RWPE1 (cell line): ENCODE measurements at regions not wholly inside any gene's neighbourhood (a gene's known extent, or its start where the extent isn't known, plus 50 kb on each side); places are given as distances from the start of the nearest gene placed in this dataset.

ENCODE experiments used
- CTCF ChIA-PET: fragments of 350-600 bp; sonication (Branson Sonifier 250); formaldehyde crosslinking; extraction: SDS; loops from one replicate; lab custom pipeline; 2021; lab: Yijun Ruan, JAX
- POLR2A ChIA-PET: fragments of 400-600 bp; formaldehyde crosslinking; extraction: SDS; loops from one replicate; lab custom pipeline; 2020; ENCODE audit warnings: antibody characterized with exemption; ENCODE audit not compliant: low non-redundant PET; lab: Yijun Ruan, JAX
- DNase-seq: peaks from one replicate; pipeline ENCODE4 v3.0.0; 2012; ENCODE audit warnings: low spot score
- H3K27ac ChIP-seq: fragments of 450-650 bp; 2 replicates; pipeline ENCODE4 v1.5.1; 2017
- TF ChIP-seq, protein P1 (sequence below): fragments of 450-650 bp; conservative IDR thresholded peaks from 2 replicates; pipeline ENCODE4 v1.5.1; 2017; ENCODE audit warnings: low read depth, mild to moderate bottlenecking

GRCh38 chrX:39238006-39238405, 436.7 kb downstream of the MID1IP1 start:
- no peak for DNase-seq
- ChIA-PET CTCF (no interaction called here), POLR2A (no interaction called here)
- TF ChIP-seq, protein P1, sequence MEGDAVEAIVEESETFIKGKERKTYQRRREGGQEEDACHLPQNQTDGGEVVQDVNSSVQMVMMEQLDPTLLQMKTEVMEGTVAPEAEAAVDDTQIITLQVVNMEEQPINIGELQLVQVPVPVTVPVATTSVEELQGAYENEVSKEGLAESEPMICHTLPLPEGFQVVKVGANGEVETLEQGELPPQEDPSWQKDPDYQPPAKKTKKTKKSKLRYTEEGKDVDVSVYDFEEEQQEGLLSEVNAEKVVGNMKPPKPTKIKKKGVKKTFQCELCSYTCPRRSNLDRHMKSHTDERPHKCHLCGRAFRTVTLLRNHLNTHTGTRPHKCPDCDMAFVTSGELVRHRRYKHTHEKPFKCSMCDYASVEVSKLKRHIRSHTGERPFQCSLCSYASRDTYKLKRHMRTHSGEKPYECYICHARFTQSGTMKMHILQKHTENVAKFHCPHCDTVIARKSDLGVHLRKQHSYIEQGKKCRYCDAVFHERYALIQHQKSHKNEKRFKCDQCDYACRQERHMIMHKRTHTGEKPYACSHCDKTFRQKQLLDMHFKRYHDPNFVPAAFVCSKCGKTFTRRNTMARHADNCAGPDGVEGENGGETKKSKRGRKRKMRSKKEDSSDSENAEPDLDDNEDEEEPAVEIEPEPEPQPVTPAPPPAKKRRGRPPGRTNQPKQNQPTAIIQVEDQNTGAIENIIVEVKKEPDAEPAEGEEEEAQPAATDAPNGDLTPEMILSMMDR: no peak
- H3K27ac ChIP-seq: no peak overlapping the region

DNA sequence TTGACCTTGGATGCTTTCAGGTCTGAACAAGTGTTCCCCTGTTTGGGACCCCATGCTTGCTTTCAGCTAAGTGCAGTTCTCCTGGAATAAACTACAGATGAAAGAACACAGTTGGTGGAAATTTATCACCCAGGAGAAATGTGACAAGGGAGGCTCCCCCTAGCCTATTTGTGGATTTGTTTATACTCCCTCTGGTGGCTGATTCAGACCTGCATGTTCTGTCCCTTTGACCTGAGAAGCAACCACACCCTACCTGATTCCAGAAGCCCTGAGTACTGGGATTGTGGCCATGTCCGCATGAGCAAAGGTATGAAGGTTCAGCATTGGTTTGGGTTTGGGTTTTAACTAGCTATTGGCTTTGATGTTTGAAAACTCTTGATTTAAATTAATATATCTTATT, 440.9 kb downstream of the MID1IP1 start:
- CTCF ChIA-PET: interaction anchor here (0.6 to 1.3 kb wide), 3 partner anchors 19 to 365 kb away, joined by 3 to 5 read pairs (median 3); no protein-coding TSS in a partner anchor
- no peak overlapping the region for H3K27ac ChIP-seq

DNA sequence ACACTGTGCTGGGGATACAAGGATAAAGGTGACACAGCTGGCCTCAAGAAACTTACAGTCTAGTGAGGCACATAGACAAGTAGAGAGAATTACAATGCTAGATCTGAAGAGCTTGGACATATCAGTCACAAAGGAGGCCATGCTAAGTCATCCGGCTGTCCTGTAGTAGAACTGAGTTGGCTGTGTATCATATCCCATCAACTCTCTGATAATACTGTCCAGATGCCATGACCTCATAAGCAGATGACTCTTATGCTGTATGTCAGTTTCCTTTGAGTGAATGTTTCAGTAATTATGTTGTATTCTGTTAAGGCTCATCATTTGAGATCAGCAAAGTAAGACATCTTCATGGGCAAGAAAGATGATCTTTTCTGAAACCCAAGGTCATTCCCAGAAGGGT, 442.9 kb downstream of the MID1IP1 start:
- H3K27ac ChIP-seq: no peak overlapping the region
- TF ChIP-seq, protein P1: no peak
- DNase-seq: no peak
- ChIA-PET CTCF (interaction anchor here (0.6 kb wide), 1 partner anchor 13 kb away, joined by 4 read pairs; no protein-coding TSS in a partner anchor), POLR2A (no interaction called here)

More for the DNA sequence above, 440.9 kb downstream of the MID1IP1 start:
- POLR2A ChIA-PET: no interaction called here
- DNase-seq: peak; percentile 32
- TF ChIP-seq, protein P1: peak; percentile 29; the same call in 1 of the 2 replicates

- TF ChIP-seq, protein P1: no peak
- H3K27ac ChIP-seq: no peak overlapping the region
- POLR2A ChIA-PET: no interaction called here
- DNase-seq: no peak
- CTCF ChIA-PET: no interaction called here
Measured at GRCh38 chrX:39245024-39245423, 443.8 kb downstream of the MID1IP1 start.

- TF ChIP-seq, protein P1: no peak
- ChIA-PET CTCF (no interaction called here), POLR2A (no interaction called here)
- DNase-seq: no peak
- no peak overlapping the region for H3K27ac ChIP-seq
Measured at GRCh38 chrX:39247536-39247935, 446.3 kb downstream of the MID1IP1 start.

GRCh38 chrX:39248330-39248729, 447.1 kb downstream of the MID1IP1 start:
- CTCF ChIA-PET: no interaction called here
- POLR2A ChIA-PET: no interaction called here
- no peak for DNase-seq
- H3K27ac ChIP-seq: no peak overlapping the region
- TF ChIP-seq, protein P1: no peak

GRCh38 chrX:39249999-39250398, 448.7 kb downstream of the MID1IP1 start:
- POLR2A ChIA-PET: no interaction called here
- TF ChIP-seq, protein P1: no peak
- H3K27ac ChIP-seq: no peak overlapping the region
- CTCF ChIA-PET: interaction anchor here (0.7 kb wide), 1 partner anchor 17 kb away, joined by 5 read pairs; no protein-coding TSS in a partner anchor
- no peak for DNase-seq
